Central memory CD8-positive, alpha-beta T cell (primary cell): ENCODE measurements at regions not wholly inside any gene's neighbourhood (a gene's known extent, or its start where the extent isn't known, plus 50 kb on each side); places are given as distances from the start of the nearest gene placed in this dataset.

Source experiments
- ATAC-seq: fragments of 150-1000 bp; cut with Tn5 transposase; replicated peaks from 2 replicates; pipeline ENCODE4 v1.10.0; 2022; ENCODE audit warnings: mild to moderate bottlenecking, moderate FRiP score, moderate number of reproducible peaks; ENCODE audit not compliant: poor library complexity, severe bottlenecking; ENCODE audit errors: extremely low read depth
- DNase-seq, 2 donors: peaks; one replicate each; pipeline ENCODE4 v3.0.0; 2021; ENCODE audit warnings: low spot score in 2 of 2
- H3K27ac Mint-ChIP-seq: one replicate; pipeline ENCODE4 v1.8.0; 2022; ENCODE audit warnings: low read depth, mild to moderate bottlenecking, moderate library complexity, mixed read lengths
- H3K27me3 Mint-ChIP-seq: one replicate; pipeline ENCODE4 v1.8.0; 2022; ENCODE audit warnings: mixed read lengths
- H3K36me3 Mint-ChIP-seq: one replicate; pipeline ENCODE4 v1.8.0; 2022; ENCODE audit warnings: mild to moderate bottlenecking, moderate library complexity, mixed read lengths; ENCODE audit not compliant: insufficient read depth
- H3K4me1 Mint-ChIP-seq: one replicate; pipeline ENCODE4 v1.8.0; 2022; ENCODE audit warnings: mixed read lengths
- H3K4me3 Mint-ChIP-seq: one replicate; pipeline ENCODE4 v1.8.0; 2022; ENCODE audit warnings: mild to moderate bottlenecking, moderate library complexity, mixed read lengths
- H3K9me3 Mint-ChIP-seq: one replicate; pipeline ENCODE4 v1.8.0; 2022; ENCODE audit warnings: mixed read lengths

DNA sequence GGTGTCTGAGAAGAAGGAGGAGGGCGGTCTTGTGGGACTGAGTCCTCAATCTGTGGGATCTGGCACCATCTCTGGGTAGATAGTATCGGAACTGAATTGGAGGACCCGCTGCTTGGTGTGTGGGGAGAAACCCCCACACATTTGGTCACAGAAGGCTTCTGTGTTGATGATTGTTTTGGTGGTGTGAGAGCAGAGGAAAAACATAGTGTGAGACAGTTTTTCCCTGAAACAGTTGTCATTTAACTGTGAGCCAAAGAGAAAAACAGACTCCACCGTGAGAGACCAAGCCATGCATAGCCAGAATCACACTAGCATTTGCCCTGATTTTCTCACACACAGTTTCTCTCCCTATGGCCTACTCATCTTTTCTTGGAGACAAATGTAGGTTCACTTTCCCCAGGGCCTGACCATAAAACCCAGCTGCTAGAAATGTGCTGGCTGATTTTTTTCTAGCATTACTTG is 91.4 kb upstream of the FLRT2 start:
- H3K36me3 Mint-ChIP-seq = no peaks in the 10 kb centered on the region
- ATAC-seq = no peak
- no peak for DNase-seq
- no peak overlapping the region for H3K27ac Mint-ChIP-seq
- no peaks in the 10 kb centered on the region for H3K9me3 Mint-ChIP-seq
- H3K27me3 Mint-ChIP-seq = no peaks in the 10 kb centered on the region
- H3K4me3 Mint-ChIP-seq = no peak overlapping the region
- H3K4me1 Mint-ChIP-seq = no peaks in the 10 kb centered on the region

- Mint-ChIP-seq H3K9me3 (peaks cover 1% of the 10 kb centered on the region), H3K4me1 (no peaks in the 10 kb centered on the region)
- no peak for DNase-seq
Observed at GRCh38 chr14:85439696-85440328, 90.1 kb upstream of the FLRT2 start.

GRCh38 chr14:85441909-85442643 is 87.9 kb upstream of the FLRT2 start:
- Mint-ChIP-seq H3K36me3 (no peaks in the 10 kb centered on the region), H3K4me3 (no peak overlapping the region), H3K27me3 (no peaks in the 10 kb centered on the region), H3K4me1 (no peaks in the 10 kb centered on the region), H3K9me3 (peaks cover 6% of the 10 kb centered on the region), H3K27ac (no peak overlapping the region)
- DNase-seq (no peak), ATAC-seq (no peak)

More at GRCh38 chr14:85439696-85440328, 90.1 kb upstream of the FLRT2 start:
- Mint-ChIP-seq H3K27me3 (no peaks in the 10 kb centered on the region), H3K27ac (no peak overlapping the region), H3K36me3 (no peaks in the 10 kb centered on the region), H3K4me3 (no peak overlapping the region)
- ATAC-seq = no peak

DNA sequence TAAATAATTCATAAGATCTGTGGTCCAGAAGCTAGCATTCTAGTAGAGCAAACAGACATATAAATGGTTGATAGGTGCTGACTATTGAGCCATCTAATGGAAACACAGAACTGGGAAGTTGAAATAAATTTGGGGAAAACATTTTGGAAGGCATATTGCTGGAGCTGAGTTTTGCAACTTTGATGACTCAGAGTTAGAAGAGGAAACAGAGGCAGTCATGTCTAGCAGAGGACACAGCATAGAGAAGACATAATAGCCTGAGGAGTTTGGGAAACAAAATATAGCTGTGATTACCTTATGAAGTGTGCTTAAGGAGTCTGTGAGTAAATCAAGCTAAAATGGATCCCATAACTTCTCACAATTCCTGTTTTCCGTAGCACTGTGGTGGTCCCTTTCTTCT is 86.9 kb upstream of the FLRT2 start:
- Mint-ChIP-seq H3K4me1 (no peaks in the 10 kb centered on the region), H3K4me3 (no peak overlapping the region), H3K27ac (no peak overlapping the region), H3K27me3 (no peaks in the 10 kb centered on the region), H3K36me3 (no peaks in the 10 kb centered on the region), H3K9me3 (peaks cover 6% of the 10 kb centered on the region)
- no peak for ATAC-seq
- no peak for DNase-seq

GRCh38 chr14:85444635-85445034 is 85.3 kb upstream of the FLRT2 start:
- Mint-ChIP-seq H3K4me3 (no peak overlapping the region), H3K27me3 (no peaks in the 10 kb centered on the region), H3K27ac (no peak overlapping the region), H3K4me1 (no peaks in the 10 kb centered on the region), H3K36me3 (no peaks in the 10 kb centered on the region), H3K9me3 (peaks cover 6% of the 10 kb centered on the region)
- no peak for DNase-seq
- no peak for ATAC-seq

DNA sequence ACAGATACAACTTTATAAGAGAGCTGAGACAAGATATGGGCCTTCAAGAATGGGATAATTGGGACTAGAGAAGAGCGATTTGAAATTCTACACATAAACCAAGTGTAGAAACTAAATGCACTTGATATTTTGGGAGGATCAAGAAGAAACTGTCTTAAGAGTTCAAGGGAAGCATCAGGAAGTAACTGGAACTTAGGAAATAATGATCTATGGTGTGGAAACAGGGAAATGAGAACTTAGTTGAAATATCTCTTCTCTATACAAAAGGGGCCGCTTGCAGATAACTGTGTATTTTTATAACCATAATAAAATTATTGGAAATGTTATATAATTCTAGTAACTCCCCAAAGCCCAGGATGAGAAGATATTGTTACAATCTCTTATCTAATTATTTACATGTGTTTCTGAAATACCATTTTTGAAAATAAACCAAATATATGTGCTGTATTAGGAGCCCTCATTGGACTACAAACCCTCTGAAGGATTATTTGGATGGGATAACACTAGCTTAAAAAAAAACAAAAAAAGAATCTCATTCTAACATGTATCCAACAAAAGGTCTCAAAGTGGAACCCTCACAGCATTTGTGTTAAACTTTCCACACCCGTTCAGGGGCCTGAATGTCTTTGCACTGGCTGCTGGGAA is 84.7 kb upstream of the FLRT2 start:
- Mint-ChIP-seq H3K27ac (no peak overlapping the region), H3K27me3 (no peaks in the 10 kb centered on the region), H3K9me3 (peaks cover 13% of the 10 kb centered on the region), H3K4me1 (no peaks in the 10 kb centered on the region), H3K36me3 (no peaks in the 10 kb centered on the region), H3K4me3 (no peak overlapping the region)
- DNase-seq (no peak), ATAC-seq (no peak)

DNA sequence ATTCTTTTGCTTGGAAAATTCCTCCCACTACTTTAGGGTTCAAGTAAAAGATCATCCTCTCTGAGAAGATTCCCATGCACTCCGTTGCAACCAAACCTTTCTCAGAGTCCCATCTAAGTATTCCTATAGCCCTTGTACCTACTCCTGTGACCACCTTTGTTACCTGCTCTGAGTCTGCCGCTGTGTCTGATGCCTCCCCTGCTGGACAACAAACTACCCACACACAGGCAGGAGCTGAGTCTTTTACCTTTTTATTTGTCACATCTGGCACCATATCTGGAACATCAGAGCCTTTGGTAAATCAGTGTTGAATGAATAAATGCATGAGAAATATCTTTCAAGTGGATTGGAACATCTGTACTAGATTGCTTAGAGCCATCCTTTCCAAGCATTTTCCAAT is 82.1 kb upstream of the FLRT2 start:
- H3K9me3 Mint-ChIP-seq = peaks cover 20% of the 10 kb centered on the region
- no peaks in the 10 kb centered on the region for H3K27me3 Mint-ChIP-seq
- ATAC-seq (no peak), DNase-seq (no peak)
- H3K4me1 Mint-ChIP-seq = no peaks in the 10 kb centered on the region
- no peak overlapping the region for H3K27ac Mint-ChIP-seq
- no peak overlapping the region for H3K4me3 Mint-ChIP-seq
- no peaks in the 10 kb centered on the region for H3K36me3 Mint-ChIP-seq

GRCh38 chr14:85451421-85451820 is 78.5 kb upstream of the FLRT2 start:
- peaks cover 15% of the 10 kb centered on the region for H3K9me3 Mint-ChIP-seq
- DNase-seq (no peak), ATAC-seq (no peak)
- no peaks in the 10 kb centered on the region for H3K36me3 Mint-ChIP-seq
- no peak overlapping the region for H3K27ac Mint-ChIP-seq
- H3K27me3 Mint-ChIP-seq = no peaks in the 10 kb centered on the region
- H3K4me1 Mint-ChIP-seq = no peaks in the 10 kb centered on the region
- no peak overlapping the region for H3K4me3 Mint-ChIP-seq

DNA sequence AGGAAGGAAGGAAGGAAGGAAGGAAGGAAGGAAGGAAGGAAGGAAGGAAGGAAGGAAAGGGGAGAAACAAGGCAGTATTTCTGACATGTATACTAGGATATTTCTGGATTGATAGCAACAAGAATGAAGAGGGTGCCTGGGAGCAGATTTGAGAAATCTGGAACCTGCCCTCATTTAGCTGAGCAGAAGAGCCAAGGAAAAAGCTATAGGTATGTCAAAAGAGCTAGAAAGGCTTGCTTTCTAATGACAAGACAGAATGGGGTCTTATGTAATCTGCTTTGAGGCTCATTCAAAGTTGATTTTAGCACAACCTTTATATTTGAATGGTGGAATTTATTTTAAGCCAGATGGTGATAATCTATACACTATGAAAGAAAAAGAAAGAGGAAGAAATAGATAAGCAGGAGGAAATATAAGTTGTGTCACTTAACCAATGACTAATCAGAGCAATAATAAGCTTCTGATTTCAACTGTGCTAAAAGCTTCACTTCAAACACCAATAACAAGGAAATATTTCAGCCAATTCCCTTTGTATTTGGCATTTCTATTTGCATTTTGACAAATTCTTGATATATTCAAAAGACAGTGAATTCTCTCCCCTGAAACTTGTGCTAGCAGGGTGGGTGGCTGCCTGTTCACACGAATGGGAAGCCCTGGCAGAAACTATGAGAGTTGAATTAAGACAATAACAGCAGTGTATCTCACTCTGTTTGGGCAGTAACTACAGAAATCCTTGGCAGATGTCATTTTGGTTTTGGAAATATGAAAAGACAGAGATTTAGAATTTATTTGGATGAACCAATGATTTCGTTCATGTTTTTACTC is 76.3 kb upstream of the FLRT2 start:
- Mint-ChIP-seq H3K4me1 (no peaks in the 10 kb centered on the region), H3K27me3 (no peaks in the 10 kb centered on the region), H3K9me3 (peaks cover 15% of the 10 kb centered on the region), H3K4me3 (no peak overlapping the region), H3K27ac (no peak overlapping the region), H3K36me3 (no peaks in the 10 kb centered on the region)
- no peak for DNase-seq
- ATAC-seq = no peak

GRCh38 chr14:85454226-85454813 is 75.6 kb upstream of the FLRT2 start:
- Mint-ChIP-seq H3K9me3 (peaks cover 15% of the 10 kb centered on the region), H3K4me1 (no peaks in the 10 kb centered on the region), H3K27me3 (no peaks in the 10 kb centered on the region), H3K4me3 (no peak overlapping the region), H3K27ac (no peak overlapping the region), H3K36me3 (no peaks in the 10 kb centered on the region)
- DNase-seq (no peak), ATAC-seq (no peak)

DNA sequence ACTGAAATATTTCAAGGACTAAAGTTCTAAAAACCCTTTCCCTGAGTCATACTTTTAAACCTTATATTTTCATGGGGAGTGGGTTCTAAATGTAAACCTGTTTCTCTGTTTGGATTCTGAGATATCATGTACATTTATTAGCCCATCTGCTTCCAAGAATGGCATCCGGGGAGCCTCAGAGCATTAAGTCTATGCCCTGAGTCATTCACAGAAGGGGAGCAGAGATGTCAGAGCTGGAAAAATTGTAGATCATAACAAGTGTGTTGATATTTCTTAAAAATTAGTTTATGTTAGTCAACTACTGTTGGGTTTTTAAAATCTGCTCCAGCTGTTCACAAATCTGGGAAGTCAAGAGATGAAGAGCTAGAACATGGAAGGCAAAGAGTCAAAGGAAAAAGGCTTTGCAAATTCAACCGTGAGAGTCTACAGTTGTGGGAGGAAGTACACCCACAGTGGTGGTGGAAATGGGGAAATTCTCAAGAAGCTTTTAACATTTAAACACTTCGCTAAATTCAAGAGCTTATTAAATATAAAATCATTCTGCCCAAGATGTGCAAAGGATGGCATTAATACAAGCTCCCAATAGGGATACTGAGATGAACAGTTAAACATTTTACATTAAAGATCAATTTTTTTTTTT is 70.5 kb upstream of the FLRT2 start:
- peaks cover 5% of the 10 kb centered on the region for H3K9me3 Mint-ChIP-seq
- DNase-seq = no peak
- no peaks in the 10 kb centered on the region for H3K36me3 Mint-ChIP-seq
- no peaks in the 10 kb centered on the region for H3K4me1 Mint-ChIP-seq
- H3K4me3 Mint-ChIP-seq = no peak overlapping the region
- no peak overlapping the region for H3K27ac Mint-ChIP-seq
- H3K27me3 Mint-ChIP-seq = no peaks in the 10 kb centered on the region
- no peak for ATAC-seq
